Small intestine (tissue), 7 donors: ENCODE measurements at regions not wholly inside any gene's neighbourhood (a gene's known extent, or its start where the extent isn't known, plus 50 kb on each side); places are given as distances from the start of the nearest gene placed in this dataset.
"Not testable (repeated sequence)": the region's sequence is repeated elsewhere in the genome, so short reads cannot be mapped to it uniquely, and the experiment has no call there.

ENCODE experiments used
- DNase-seq, 2 donors: peaks; one replicate each; pipeline versions ENCODE4 v3.0.0 to v3.0.0-alpha.2; 2013
- FAIRE-seq: peaks from 2 replicates; lab custom pipeline; 2012; peaks lifted over from hg19 to GRCh38; lab: Jason Lieb, UNC
- H3K27ac ChIP-seq, 3 donors: one replicate each; pipeline ENCODE4 v1.5.1; 2013; ENCODE audit warnings: low read length in 2 of 3, mild to moderate bottlenecking in 2 of 3, control low read depth in 1 of 3, inconsistent platforms in 1 of 3, low read depth in 1 of 3, moderate library complexity in 1 of 3
- H3K27me3 ChIP-seq, 3 donors: one replicate each; pipeline ENCODE4 v1.6.1; 2013; ENCODE audit warnings: low read length in 3 of 3, inconsistent platforms in 1 of 3; ENCODE audit not compliant: control insufficient read depth in 3 of 3, insufficient read depth in 3 of 3
- H3K36me3 ChIP-seq, 3 donors: one replicate each; pipeline ENCODE4 v1.6.1; 2013; ENCODE audit warnings: low read length in 3 of 3, inconsistent platforms in 1 of 3, low read depth in 1 of 3, mild to moderate bottlenecking in 1 of 3, moderate library complexity in 1 of 3; ENCODE audit not compliant: control insufficient read depth in 3 of 3, insufficient read depth in 2 of 3
- H3K4me1 ChIP-seq, 3 donors: one replicate each; pipeline ENCODE4 v1.6.1; 2013; ENCODE audit warnings: low read length in 2 of 3, inconsistent platforms in 1 of 3, low read depth in 1 of 3, mild to moderate bottlenecking in 1 of 3, moderate library complexity in 1 of 3; ENCODE audit not compliant: control insufficient read depth in 3 of 3, insufficient read depth in 2 of 3
- H3K4me3 ChIP-seq, 3 donors: one replicate each; pipeline ENCODE4 v1.5.1; 2013; ENCODE audit warnings: low read length in 3 of 3, control low read depth in 1 of 3, inconsistent platforms in 1 of 3, low read depth in 1 of 3, mild to moderate bottlenecking in 1 of 3, moderate library complexity in 1 of 3
- H3K9me3 ChIP-seq, 2 donors: one replicate each; pipeline ENCODE4 v1.6.1; 2013; ENCODE audit warnings: low read depth in 1 of 2, low read length in 1 of 2; ENCODE audit not compliant: control insufficient read depth in 2 of 2, insufficient read depth in 1 of 2
- WGBS, 3 donors: extraction: QIAGEN DNeasy Blood & Tissue Kit; methylation state at CpG; one replicate each; pipeline ENCODE4 v1.1.7; 2013; 5-methylcytosine and 5-hydroxymethylcytosine counted together
- donor health status: healthy with polysubstance abuse.
- donor health status: control.
- donor health status: control.
- donor health status: Bipolar disorder and iron deficiency.
- donor health status: healthy.

- DNase-seq, H3K9me3 ChIP-seq, H3K4me1 ChIP-seq, H3K36me3 ChIP-seq, H3K27me3 ChIP-seq, H3K27ac ChIP-seq, H3K4me3 ChIP-seq, FAIRE-seq: not testable (repeated sequence)
- 22 to 34% (median 31%) methylated on average over 4 of the region's 4 CpGs for WGBS, 3 donors
Observed at GRCh38 chr10:27347827-27348207, 107.2 kb upstream of the ACBD5 start.

- 51 to 56% (median 51%) methylated on average over 4 of the region's 4 CpGs for WGBS, 3 donors
- FAIRE-seq (no peak), DNase-seq (no peak)
- Histone ChIP-seq H3K27ac (no peak overlapping the region), H3K27me3 (no peaks in the 10 kb centered on the region), H3K36me3 (no peaks in the 10 kb centered on the region), H3K4me1 (no peaks in the 10 kb centered on the region), H3K9me3 (no peaks in the 10 kb centered on the region), H3K4me3 (no peak overlapping the region)
Observed at GRCh38 chr10:27345455-27345920, 104.9 kb upstream of the ACBD5 start.

GRCh38 chr10:27344568-27345454 lies 104.2 kb upstream of the ACBD5 start:
- FAIRE-seq = no peak

GRCh38 chr10:27341001-27341400 lies 100.4 kb upstream of the ACBD5 start:
- Histone ChIP-seq H3K4me3 (no peak overlapping the region), H3K27ac (no peak overlapping the region), H3K9me3 (no peaks in the 10 kb centered on the region), H3K4me1 (no peaks in the 10 kb centered on the region), H3K27me3 (no peaks in the 10 kb centered on the region), H3K36me3 (no peaks in the 10 kb centered on the region)
- DNase-seq = no peak
- FAIRE-seq = no peak
- WGBS, 3 donors = 57 to 67% (median 62%) methylated on average over 3 of the region's 3 CpGs

More at GRCh38 chr10:27344568-27345454, 104.2 kb upstream of the ACBD5 start:
- 55 to 58% (median 56%) methylated on average over 8 of the region's 8 CpGs for WGBS, 3 donors
- no peaks in the 10 kb centered on the region for H3K9me3 ChIP-seq
- no peaks in the 10 kb centered on the region for H3K36me3 ChIP-seq
- H3K27ac ChIP-seq = no peak overlapping the region
- no peaks in the 10 kb centered on the region for H3K27me3 ChIP-seq
- DNase-seq = no peak
- no peak overlapping the region for H3K4me3 ChIP-seq
- H3K4me1 ChIP-seq = no peaks in the 10 kb centered on the region

GRCh38 chr10:27335246-27335645 lies 94.6 kb upstream of the ACBD5 start:
- not testable (repeated sequence) for H3K27ac ChIP-seq, H3K36me3 ChIP-seq, H3K4me3 ChIP-seq, H3K4me1 ChIP-seq, FAIRE-seq, H3K27me3 ChIP-seq, H3K9me3 ChIP-seq, DNase-seq
- WGBS, 3 donors = 70 to 78% (median 72%) methylated on average over 3 of the region's 3 CpGs

DNA sequence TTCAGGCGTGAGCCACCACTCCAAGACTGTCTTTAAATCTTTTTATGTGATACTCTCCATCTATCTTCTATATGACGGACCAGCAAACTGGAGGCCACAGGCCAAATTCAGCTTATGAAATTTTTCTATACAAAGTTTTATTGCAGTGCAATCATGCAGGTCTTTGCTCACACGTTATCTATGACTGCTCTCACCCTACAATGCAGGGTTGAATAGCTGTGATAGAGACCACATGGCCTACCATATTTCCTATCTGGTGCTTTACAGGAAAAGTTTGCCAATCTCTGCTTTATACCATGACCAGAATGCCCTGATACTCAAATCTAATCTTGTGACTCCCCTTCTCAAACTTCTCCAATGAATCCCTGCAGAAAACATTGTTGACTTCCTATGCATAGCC lies 89.5 kb upstream of the ACBD5 start:
- no peaks in the 10 kb centered on the region for H3K4me1 ChIP-seq
- H3K36me3 ChIP-seq = no peaks in the 10 kb centered on the region
- DNase-seq (peak in 1 of 2 donors; percentile 49), FAIRE-seq (no peak)
- no peaks in the 10 kb centered on the region for H3K9me3 ChIP-seq
- no peaks in the 10 kb centered on the region for H3K27me3 ChIP-seq
- H3K27ac ChIP-seq = peak overlapping the region in 1 of 3 donors; percentile 22
- 55 to 75% (median 70%) methylated on average over 3 of the region's 3 CpGs for WGBS, 3 donors
- H3K4me3 ChIP-seq = no peak overlapping the region

- FAIRE-seq (no peak), DNase-seq (peak in 1 of 2 donors; percentile 37)
- Histone ChIP-seq H3K36me3 (no peaks in the 10 kb centered on the region), H3K27ac (no peak overlapping the region), H3K9me3 (no peaks in the 10 kb centered on the region), H3K27me3 (no peaks in the 10 kb centered on the region), H3K4me1 (no peaks in the 10 kb centered on the region), H3K4me3 (no peak overlapping the region)
- WGBS, 3 donors = 66 to 95% (median 93%) methylated on average over 1 of the region's 1 CpG
Observed at GRCh38 chr10:27328946-27329345, 88.3 kb upstream of the ACBD5 start.

GRCh38 chr10:27326748-27327147 lies 86.2 kb upstream of the ACBD5 start:
- H3K36me3 ChIP-seq, H3K4me3 ChIP-seq, DNase-seq, H3K9me3 ChIP-seq, H3K27me3 ChIP-seq, H3K4me1 ChIP-seq, FAIRE-seq, H3K27ac ChIP-seq: not testable (repeated sequence)
- 89 to 90% (median 90%) methylated on average over 3 to 5 of the region's 5 CpGs for WGBS, 3 donors
